ENCODE measurements at regions not wholly inside any gene's neighbourhood (a gene's known extent, or its start where the extent isn't known, plus 50 kb on each side); places are given as distances from the start of the nearest gene placed in this dataset.
"Not testable (repeated sequence)": the region's sequence is repeated elsewhere in the genome, so short reads cannot be mapped to it uniquely, and the experiment has no call there.

DNA sequence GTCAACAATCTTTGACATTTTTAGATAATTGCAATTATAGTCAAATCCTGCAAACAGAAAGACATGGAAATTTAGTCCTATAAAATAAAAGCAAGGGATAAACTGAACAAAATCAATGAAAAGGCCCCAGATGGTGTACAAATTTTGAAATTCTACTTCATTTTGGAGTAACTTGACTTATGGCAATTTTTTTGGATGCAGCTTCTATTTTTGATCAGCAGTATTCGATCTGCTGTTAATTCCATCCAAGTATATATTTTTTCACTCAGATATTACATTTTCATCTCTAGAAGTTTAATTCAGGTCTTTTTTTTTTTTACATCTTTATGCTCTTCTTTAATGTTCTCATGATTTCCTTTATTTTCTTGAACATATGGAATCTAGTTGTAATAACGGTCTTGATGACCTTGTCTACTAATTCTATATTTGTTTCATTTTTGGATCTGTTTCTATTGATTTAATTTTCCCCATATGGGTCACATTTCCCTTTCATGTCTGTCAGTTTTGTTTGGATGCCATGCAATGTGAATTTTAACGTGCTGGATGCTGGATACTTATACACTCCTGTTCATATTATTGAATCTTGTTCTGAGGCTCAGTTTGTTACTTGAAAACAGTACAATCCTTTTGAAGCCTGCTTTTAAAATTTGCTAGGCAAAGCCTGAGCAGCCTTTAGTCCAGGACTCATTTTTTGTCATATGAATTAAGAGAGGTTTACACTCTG lies 164.3 kb upstream of the FAM3C start:
- no peak for DNase-seq

DNA sequence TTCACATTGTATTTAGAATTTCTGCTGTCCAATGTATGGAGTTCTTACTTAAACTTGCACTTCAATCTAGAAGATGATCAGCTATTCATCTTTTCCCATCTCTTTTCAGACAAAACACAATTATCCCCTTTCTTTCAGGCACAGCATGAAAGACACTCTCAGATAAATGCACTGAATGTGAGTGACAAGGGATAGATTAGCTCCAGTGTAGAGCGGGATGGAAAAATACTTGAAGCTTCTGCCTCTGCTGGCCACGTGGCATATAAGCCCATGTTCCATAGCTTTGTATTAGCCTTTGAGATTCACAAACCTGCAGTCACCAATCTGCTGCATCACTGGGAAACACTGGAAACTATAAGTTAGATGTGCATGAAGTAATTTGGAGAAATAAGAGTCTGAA lies 162.2 kb upstream of the FAM3C start:
- no peak for DNase-seq

DNA sequence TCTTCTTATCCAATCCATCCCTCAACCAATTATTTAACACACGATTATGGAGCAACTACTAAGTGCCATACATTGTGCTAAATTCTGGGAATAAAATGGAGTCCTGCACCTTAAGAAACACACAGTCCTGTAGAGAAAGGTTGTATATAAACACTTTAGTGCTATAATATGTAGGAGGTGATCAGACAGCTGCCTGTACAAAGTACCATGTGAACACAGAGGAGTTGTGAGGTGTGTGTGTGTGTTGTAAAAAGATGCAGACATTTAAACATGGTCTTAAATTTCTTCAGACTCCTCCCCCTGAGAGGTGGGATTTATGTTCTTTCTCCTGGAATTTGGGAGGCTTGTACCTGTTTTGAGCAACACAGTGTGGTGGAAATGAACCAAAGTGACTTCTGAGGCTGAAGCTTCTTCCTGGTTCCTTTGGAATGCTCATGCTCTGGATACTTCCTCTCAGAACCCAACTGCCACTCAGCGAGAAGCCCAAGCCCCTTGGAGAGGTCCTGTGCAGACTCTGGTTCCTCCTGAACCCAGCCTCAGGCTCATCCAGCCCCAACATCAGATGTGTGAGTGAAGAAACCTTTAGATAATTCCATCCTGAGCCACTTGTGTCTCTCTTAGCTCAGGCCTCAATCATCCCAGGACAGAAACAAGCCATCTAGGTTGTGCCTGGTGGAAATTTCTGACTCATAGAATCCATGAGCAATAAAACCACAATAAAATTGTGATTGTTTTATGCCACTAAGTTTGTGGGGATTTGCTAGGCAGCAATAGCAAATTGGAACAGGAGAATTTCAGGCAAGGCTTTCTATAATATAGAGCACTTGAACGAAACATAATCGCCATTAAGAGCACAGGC lies 161.2 kb upstream of the FAM3C start:
- DNase-seq, result no peak

DNA sequence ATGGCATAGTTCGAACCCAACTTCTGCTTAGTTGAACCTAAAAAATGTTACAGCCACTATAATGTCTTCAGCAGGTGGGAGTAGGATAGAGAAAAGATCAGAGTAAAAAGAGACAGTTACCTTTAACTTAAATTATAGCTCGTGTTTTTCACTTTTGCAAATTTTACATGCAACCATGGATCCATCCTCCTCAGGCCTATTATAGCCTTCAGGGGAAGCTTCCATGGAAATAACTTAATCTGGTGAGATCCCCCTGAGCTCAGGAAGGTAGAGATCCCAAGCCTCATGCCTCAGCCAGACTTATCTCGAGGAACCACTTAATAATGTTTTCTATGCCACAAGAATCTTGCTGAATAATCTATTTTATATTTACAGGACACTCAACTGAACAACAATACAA lies 159.4 kb upstream of the FAM3C start:
- no peak for DNase-seq

DNA sequence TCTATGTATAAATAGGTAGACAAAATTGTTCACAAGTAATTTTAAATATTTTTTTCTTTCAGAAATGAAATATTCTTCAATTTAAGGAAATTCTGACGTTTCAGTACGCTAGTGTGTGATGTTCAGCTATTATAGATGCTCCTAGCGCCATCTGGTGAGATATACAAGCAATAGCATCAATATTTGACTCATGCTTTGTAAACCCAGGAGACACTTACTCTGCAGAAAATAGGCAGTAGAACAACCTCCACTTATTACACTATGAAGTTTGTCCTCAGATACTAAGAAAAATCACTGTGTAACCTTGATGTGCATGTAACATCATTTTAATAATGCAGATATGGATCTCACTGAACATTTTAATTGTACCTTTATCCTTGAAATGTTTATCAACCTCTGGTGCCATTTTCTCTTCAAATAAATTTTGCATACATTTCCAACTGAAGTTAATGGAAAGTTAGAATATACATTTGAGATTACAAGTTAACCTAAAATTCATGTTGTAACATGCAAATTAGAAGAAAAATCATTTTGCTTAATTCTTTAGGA lies 151.5 kb upstream of the FAM3C start:
- peak; percentile 70 for DNase-seq

DNA sequence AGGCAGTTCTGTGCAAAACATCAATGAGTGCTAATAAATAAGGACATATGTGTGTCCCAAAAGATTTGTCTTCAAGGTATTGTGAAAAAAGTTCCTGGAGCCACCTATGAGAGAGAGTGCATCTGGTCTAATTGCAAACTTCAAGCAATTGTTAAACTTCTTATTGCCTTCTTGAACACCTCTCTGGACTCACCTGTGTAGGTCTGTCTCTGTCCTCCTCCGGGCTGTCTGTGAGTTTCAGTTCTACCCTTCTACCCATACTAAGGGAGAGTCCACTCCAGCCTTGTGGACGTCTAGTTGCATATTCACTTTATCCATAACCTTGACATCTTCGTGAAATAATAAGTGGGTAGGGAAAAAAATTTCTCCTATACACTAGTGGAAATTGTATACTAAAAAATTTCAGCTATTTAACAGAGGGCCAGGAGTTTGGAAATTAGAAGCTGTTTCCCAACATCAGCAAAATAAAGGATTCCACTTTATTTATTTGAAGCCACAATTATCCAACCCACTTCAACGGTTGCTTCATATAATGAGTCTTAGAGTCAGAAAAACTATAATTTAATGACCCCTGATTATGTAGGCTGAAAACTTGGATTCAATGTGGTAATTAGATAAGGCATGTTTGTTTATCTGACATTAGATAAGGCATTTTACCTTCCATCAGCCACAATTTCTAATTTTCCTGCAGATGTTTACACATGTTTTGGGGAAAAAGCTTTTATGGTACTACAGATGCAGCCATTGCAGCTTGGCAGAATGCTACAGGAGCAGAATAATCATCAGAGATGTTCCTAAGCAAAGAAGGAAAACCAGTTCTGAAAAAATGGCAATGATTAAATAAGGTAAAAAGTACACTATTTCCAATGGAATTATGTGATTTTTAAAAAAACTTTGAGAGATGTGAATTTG lies 150.8 kb upstream of the FAM3C start:
- DNase-seq, result no peak

DNA sequence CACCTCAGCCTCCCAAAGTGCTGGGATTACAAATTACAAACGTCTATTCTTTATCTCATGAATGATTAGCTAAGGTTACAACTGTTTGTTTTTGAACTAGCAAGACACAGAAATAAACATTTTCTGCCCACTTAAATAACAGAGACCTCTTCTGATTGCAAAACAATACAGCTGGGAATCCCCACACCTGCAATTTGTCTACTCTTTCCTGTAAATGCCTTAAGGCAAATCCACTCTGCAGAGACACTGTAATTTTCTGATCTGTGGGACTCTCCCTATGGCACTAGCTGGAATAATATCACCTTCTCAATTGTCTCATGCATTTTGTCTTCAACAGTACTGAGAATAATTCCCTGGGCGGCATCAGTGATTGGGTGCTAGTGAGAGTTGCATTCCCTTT lies 149.3 kb upstream of the FAM3C start:
- DNase-seq, result no peak

DNA sequence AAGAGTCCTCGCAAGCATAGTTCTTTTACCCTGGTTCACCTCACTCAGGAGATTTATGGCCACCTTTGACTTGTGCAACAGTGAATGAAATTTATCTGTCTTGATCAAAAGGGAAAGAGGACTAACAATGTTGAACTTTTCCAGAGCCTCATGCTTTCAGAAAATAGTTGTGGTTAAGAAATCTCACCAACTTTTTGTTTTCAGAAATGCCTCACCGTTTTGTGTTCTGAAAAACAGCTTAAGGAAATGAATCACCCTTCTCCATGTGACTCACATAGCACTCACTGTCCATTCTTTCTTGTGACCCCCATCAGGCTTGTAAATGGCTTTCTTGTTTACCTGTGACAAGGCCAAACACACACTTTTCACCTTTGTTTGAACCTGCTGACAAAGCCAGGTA lies 148.6 kb upstream of the FAM3C start:
- DNase-seq, result peak; percentile 34

DNA sequence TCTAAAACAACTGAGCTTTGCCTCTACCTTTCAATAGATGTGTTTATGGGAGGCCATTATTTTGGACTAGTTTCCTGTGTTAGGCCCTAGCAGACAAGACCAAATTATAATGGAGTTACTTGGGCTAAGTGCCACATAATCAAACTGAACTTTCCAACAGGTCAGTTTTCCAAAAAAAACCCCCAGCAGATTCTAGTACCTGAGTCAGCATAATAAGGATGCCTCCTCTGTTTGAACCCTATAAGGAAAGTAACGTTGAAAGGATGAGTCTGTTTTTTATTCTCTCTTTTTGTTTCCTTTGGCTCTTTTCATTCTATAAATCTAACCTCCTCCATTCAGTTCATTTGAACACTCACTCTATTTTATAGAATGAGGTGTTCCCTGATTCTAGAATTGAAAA lies 148.1 kb upstream of the FAM3C start:
- DNase-seq, result no peak

DNA sequence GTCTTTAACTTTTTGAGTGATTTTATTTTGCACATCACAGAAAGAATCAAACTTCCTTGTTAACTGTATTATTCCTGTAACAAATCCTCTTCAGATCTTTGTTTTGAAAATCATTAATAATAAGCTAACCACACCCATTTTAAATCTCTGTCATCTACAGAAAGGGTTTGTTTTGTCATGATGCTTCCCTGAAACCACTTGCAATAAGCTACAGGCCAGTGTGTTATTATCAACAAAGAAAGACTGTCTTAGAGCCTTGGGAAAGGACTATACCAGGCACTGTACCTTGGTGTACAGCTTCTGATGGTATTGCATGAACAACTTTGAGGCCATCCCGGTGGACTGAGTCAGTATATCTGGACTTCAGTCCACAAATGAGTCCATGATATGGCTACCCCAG lies 145.3 kb upstream of the FAM3C start:
- no peak for DNase-seq

DNA sequence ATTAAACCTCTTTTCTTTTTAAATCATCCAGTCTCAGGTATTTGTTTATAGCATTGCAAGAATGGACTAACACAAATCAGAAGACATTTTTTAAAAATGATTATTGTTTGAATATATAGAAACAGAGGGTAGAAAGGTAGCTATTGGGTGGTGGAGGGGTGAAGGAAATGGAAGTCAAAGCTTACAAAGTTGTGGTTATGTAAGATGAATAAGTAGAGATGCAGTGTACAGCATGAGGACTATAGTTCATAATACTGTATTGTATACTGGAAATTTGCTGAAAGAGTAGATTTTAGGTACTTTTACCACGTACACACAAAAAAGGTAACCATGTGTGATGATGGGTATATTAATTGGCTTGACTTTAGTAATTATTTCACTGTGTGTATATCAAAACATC lies 144.0 kb upstream of the FAM3C start:
- no peak for DNase-seq

DNA sequence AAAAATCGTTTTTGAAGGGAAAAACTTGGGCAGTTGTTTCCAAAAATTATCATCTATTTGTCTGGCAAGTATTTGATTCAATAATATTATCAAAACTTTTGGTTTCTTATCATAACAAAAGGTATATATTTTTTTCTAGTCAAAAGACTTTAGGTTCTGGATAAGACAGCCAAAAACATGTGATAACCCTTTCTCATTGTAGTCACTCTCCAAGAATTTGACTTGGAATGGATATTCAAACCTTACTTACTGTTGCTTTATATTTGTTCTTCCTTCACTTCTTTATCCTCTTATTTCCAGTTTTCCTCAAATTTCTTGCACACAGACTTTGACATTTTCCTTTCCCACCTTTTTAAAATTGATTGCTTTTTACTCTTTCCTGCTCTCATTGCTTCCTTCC lies 140.9 kb upstream of the FAM3C start:
- no peak for DNase-seq

DNA sequence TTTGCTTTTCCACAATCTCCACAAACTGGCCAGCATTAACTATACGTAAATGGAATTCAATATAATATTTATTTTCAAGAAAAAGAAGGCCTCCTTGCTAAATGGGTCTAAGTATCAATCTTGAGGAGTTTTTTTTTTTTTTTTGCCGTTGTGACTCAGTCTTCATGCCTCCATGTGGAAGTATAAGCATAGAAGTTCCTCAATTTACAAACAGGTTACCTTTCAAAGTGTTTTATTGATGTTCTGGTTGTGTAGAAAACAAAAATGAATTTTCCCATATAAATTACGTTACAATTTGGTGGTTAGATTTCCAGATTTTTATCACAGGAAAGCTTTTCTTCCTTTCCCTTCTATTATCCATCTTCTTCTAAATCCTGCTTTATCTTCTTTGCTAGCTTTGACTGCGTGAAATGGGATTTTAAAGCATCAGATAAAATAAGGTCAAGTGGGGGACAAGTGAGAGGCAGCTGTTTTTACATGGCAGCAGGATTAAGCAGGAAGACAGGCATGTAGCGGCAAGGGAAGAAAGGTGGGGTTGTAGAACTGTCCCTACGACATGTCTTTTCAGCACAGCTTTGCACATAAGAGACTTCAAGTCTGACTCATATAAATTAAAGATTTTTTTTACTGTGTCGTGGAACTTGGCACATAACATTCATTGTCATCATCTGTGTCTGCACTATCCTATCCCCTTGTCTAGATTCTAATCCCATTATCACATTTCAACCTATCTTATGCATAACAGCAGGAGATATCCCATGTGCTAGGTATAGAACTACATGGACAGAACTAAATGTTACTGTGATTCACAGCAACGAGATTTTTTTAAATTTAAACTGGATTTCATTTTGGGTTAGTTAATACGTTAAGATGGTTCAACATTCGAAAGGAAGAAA lies 135.3 kb upstream of the FAM3C start:
- DNase-seq, result no peak

DNA sequence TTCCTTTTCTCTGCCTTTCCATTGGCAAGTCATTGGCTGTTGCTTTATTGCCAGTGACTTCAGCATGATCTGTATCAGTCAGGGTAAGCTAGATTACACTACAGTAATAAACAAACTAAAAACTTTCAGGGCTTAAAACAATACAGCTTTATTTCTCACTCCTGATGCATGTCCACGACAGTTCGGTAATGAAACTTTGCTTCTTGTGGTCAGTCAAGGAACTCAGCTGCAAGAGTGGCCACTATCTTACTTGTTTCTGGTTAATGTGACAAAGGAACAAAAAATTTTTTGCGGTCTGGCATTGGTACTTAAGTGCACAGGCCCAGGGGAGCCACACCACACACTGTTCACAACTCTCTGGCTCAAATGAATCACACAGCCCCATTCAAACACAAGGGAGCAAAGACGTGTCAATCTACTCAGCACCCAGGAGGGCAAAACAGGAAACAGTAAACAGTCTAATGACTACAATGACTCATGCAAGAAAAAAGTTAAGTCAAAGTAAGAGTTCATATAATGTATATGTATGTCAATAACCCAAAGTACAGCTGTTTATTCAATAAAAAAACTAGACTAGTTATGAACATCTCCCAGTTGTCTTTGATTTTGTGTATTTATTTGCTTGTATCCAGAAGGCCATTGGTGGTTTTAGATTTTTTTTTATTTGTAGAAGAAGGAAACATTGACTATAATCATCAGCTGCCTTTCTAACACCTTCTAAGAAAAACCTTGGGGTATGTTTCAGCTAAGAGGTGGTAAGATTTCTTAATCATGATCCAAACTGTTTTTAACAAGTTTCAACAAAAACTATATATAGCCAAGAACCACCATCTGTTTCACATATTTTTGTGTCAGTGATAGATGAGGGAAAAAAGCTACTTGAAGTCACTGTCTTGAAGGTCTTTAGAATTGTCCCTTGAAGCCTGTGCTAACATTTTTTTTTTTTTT lies 134.4 kb upstream of the FAM3C start:
- DNase-seq, result no peak

DNA sequence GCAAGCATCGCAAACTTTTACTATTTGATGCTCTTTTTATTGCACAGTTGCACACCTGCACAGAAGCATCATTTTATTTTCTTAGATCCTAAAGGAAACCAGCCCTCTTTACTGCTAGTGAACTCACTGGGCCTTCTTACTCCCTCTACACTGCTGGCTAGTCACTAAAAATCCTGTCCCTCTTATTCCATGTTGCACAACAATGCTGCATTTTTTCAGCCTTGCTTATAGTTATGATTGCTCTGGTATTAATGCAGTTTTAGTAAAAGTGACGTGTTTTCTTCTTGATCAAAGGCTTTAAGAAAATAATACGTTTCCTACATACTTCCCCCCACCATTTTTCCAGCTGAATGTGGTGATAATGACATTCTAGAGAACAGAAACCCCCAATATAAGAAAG lies 132.9 kb upstream of the FAM3C start:
- DNase-seq, result no peak

DNA sequence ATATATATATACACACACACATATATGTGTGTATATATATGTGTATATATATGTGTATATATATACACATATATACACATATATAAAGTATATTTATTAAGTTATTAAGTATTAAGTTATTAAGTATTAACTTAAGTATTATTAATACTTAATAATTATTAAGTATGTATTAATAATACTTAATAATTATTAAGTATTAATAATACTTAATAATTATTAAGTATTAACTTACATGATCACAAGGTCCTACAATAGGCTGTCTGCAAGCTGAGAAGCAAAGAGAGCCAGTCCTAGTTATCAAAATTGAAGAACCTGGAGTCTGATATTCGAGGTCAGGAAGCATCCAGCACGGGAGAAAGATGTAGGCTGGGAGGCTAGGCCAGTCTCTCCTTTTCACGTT lies 130.1 kb upstream of the FAM3C start:
- not testable (repeated sequence) for DNase-seq

DNA sequence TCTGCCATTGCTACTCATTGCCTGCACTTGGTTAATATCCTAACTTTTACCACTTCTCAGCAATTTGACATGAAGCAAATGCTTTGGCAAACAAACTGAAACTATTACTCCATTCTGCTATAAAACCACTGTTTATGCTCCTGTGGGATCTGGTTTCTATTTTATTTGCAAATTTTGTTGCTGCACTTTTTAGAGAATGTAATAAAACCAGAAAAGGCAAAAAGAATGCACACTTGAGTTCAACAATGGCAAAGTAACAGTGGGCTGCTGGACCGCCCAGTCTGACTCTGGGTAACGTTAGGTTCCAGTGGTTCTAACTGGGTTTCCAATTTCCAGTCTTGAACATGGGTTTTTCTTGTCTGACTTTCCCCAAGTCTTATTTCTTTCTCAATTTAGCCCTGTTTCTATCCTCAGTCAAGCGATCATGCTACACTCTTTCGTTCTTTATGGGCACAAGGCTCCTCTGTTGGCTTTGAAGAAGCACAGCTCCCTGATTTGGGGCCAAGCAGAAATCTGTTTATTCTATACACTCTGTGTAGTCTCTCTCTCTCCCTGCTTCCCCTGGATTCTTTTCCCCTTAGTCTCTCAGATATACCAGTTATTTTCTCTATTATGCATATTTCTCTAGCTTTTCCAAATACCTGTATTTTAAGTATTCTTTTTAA lies 129.2 kb upstream of the FAM3C start:
- DNase-seq, result no peak

DNA sequence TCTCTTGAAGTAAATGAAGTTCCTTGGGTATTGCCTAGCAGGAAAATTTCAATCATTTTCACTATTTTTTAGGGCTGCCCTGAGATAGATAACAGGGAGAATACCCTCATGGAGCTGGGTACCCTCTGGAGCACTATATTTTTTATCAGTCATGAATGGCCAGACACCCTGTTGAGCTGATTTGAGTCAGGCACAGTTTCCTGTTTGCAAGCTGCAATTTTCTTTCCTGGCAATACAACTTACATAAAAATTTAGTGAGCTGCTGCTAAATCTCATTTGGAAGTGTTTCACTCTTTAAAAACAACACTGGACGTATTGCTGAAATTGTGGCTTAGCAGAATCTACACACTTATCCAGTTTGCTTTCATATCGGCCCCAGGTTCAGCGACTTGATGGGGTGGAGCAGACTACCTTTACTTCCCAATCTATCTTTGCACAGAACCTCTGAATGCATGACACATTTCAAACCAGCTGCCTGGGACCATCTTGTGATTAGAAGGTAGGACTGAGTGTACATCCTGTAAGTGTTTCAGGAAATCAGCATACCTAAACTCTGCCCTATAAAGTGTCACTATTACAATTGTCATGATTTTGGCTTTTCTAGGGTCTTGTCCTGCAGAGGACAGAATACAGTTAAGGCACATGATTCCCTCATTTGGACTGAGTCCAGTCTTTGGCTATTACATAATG lies 125.7 kb upstream of the FAM3C start:
- no peak for DNase-seq

DNA sequence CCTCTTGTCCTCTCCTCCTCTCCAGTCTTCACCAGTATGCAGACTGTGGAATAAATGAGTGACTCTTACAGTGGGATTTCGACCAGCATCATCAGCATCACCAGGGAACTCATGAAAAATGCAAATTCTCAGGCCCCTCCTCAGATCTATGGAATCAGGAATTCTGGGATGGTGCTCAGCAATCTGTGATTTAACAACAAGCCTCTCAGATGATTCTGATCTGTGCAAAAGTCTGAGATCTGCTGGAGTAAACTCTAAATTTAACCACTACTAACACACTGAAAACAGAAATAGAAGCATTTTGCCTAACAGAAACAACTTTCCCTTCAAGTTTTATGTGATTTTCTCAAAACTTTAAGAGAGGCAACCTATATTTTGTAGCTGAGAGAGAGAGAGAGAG lies 124.8 kb upstream of the FAM3C start:
- no peak for DNase-seq
